HG02852 (cell line): ENCODE measurements at regions not wholly inside any gene's neighbourhood (a gene's known extent, or its start where the extent isn't known, plus 50 kb on each side); places are given as distances from the start of the nearest gene placed in this dataset.
"Not testable (repeated sequence)": the region's sequence is repeated elsewhere in the genome, so short reads cannot be mapped to it uniquely, and the experiment has no call there.

Experiments used
- ATAC-seq: cut with Tn5 transposase; IDR thresholded peaks from one replicate; pipeline ENCODE4 v1.9.1; 2021; ENCODE audit warnings: mild to moderate bottlenecking, moderate library complexity; ENCODE audit not compliant: unreplicated experiment

DNA sequence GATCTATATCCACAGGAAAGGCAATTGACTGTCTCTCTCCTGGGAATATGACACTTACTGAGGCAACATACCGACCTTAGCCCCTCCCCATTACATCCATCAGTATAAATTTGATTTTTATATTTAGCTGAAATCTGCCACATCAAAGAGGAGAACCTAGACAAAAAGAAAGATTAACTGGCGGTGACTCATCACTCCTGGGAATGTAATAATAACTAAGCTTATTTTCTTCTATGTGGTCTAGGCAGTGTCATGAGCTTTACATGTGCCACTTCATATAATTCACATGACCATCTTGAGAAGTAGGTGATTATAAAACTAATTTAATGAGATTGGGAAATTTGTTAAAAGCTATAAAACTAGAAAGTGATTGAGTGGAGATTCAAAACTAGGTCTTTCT is 520.0 kb upstream of the HS3ST5 start:
- ATAC-seq: no peak

DNA sequence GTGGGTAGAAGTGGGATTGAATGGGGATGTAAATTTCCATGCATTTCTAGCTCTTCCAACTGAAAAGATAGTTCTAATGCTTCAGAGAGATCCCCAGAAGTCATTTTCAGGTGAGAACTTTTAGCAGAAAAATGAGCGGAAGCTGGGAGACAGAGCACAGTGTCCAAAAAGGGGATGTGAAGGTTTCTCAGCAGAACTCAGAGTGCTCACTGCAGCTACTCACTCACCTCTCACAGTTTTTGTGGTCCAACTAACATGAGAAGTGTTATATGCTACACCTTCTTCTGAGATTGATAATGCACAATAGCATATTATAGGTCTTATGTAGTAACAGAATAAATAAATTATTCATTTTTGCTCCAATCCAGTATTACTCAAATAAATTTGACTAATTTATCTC is 519.2 kb upstream of the HS3ST5 start:
- no peak for ATAC-seq

DNA sequence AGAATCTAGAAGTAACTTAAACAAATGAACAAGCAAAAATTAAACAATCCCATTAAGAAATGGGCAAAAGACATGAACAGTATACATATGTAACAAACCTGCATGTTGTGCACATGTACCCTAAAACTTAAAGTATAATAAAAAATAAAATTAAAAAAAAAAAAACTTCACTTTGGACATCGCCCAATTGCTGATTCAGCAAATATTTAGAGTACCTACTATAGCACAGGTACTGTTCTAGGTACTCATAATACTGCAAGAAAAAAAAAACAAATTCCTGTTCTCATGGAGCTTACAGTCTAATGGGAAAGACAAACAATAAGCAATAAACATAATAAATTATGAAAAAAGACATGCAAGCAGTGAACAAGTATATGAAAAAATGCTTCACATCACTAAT is 501.5 kb upstream of the HS3ST5 start:
- ATAC-seq: no peak

DNA sequence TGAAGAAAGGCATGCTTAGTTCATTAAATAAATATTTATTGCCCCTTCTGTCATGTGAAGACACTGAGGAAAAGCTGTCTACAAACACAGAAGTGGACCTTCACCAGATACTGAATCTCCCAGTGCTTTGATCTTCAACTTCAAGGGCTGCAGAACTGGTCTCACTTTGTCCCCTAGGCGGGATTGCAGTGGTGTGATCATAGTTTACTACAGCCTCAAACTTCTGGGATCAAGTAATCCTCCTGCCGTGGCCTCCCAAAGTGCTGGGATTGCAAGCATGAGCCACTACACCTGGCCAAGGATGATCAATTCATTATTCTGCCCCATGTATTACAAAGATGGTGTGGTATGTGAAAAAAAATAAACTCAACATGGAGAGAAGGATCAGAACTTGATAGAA is 496.2 kb upstream of the HS3ST5 start:
- ATAC-seq: no peak

DNA sequence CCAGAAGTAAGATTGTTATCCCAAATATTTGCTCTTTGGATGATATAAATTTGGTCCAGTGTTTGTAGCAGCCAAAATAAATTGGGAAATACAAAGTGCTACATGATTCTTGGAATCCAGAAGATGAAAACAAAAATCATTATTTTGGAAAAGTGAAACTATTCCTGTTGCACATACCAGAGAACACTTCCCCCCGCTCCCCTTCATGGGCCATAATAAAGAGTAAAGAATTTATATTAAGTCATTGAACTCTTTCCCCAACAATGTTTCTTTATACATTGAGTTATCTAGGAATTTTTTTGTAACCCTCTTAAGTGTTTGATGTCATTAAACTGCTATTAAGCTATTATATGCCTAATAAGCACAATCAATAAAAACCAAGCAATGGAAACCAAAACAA is 490.4 kb upstream of the HS3ST5 start:
- no peak for ATAC-seq

DNA sequence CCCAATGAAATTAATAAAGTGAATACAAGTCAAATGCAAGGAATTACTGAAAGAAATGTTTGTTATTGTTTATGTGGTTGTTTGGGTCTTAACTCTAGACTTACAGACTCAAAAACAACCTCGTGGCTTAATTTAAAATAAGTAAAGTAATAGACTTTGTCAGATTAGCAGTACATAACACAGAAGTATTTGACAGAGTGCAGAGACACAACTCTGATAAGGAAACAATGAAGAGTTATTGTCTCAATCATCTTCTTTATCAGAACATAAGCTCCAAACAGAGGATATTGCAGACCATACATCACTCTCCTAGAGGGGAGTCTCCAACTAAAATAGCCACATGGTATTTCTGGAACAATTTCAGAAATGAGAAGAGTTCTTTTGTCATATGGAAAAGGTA is 487.7 kb upstream of the HS3ST5 start:
- no peak for ATAC-seq

DNA sequence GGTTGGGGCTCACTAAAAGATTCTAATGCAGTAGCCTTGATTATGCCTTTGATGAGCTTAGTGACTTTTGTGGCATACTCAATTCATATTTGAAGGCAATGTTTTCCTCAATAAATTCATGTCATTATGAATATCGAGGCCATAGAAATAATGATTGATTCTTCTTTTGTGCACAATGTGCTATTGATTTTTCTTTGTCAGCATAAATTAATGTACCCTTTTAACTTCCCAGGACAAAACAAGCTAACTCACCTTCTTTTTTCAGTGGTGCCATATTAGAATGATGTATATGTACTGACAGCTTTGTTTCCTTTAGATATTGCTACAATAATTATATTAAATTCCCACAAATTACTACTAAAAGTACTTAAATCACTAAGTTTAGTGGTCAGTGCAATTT is 484.3 kb upstream of the HS3ST5 start:
- ATAC-seq: no peak

DNA sequence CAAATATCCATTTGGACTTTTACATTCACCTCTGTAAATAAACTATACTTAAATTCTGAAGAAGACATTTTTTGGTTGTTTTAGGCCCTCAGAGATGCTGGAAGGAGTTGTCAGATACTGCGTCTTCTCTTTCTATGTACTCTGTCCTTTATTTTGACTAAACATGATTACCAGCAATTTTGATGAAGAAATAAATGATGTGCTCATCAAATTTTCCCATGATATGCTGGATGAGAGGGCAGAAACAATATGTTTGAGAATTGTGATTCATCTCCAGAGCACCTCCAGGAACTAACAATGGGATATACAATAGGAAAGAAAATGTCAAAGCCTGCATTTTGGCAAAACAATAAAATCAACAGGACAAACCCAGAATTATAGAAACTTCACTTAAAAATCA is 481.6 kb upstream of the HS3ST5 start:
- no peak for ATAC-seq

DNA sequence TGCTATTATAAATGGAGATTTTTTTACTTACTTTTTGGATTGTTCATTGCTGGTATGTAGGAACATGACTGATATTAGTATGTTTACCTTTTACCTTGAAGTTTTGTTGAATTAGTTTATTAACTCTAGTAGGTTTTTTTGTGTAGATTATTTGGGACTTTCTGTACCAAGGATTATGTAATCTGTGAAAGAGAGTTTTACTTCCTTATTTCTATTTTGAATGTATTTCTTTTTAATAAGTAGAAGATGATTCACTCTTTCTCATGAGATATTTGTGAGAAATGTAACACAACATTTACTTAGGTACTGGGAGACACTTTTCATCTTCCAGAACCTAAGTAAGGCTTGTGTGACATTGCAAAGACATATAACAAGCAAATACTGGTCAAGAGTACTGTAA is 473.9 kb upstream of the HS3ST5 start:
- ATAC-seq: no peak

DNA sequence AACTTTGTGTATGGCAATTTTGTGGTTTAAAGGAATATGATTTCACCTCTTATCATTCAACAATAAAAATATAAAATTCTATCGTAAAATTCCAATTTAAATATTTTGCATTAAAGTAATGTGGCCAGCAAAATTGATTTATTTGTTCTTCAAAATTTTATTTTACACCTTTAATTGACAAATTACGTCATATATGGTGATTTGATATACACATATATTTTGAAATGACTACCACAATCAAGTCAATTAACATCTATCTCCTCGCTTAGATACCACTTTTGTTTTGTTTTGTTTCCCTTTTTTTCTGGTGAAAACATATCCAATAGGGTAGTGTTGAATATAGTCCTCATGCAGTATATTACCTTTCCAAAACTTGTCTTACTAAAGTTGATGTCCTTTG is 467.6 kb upstream of the HS3ST5 start:
- ATAC-seq: no peak

DNA sequence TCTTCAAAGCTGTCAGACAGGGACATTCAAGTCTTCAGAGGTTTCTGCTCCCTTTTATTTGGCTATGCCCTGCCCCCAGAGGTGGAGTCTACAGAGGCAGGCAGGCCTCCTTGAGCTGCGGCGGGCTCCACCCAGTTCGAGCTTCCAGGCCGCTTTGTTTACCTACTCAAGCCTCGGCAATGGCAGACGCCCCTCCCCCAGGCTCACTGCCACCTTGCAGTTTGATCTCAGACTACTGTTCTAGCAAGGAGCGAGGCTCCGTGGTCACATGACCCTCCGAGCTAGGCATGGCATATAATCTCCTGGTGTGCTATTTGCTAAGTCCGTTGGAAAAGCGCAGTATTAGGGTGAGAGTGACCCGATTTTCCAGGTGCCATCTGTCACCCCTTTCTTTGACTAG is 462.6 kb upstream of the HS3ST5 start:
- ATAC-seq: not testable (repeated sequence)

DNA sequence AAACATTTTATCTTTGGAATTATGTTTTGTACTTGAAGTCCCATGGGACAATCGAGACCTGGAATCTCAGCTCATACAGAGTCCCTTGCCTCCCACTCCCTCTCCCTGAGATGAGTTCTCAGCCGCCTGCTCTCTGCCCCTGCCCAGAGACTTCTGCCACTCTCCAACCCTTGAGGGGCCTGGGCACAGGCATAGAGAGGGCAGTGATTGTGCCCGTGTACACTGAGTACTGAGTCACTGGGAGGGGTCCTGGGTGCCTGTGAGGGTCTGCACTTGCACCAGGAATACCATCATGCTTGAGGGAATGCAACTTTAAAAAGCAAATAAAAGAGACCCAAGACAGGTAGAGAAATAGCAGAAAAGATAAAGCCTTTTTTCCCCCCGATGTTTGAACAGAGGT is 453.8 kb upstream of the HS3ST5 start:
- no peak for ATAC-seq

DNA sequence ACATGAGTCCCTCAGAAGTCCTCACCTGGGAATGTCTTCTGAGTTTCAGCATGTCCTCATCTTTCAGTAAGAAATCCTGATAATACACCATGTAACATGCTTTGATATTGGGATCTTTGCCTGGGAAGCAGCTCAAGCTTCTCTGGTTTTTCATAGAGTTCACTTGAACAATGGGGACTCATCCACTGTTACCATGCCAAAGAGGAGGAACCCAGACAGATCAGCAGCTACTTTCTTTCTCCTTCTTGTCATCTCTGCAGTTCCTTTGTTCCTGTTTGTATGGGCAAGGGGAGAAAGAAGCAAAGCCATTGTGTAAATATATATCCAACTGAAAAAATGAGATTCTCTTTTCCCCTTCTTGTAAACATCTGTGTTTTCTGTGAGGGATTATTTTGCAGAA is 450.6 kb upstream of the HS3ST5 start:
- ATAC-seq: no peak

DNA sequence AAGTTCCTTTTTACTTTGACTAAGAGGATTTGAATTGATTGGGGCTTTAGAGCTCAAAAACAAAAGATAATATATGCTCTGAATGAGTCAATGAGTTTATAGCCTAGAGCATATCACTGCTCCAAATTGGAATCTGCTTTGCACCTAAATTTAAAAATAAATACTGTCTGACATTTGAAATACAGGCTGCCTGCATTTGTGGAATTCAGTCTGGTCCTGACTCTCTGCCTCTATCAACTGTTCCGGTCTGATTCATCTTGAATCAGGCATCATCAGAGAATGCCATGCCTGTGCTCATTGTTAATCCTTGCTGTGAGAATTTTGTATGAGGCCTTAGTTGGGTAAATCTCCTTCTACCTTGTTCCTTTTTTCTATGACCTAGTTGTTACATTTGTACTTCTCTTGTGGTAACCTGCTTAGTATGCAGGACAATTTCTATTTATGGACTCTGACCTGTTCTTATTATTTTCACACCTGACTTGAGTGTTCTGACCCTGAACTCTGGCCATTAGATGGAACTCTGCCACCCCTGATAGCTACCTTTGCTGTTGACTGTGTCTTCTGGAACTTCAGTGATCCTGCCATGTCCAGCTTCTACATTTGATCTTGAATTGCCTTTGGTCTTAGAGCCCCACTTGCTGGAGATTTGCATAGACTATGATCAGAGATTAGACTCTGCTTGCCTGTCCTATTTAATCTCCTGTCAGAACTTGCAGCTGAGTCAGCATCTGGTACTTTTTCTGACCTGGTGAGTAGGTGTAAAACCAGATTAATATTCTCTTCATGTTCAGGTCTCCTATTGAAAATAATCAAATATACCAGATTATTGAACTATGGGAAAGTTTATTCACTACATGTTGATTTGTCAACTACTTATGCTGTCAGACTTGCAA is 442.7 kb upstream of the HS3ST5 start:
- no peak for ATAC-seq

DNA sequence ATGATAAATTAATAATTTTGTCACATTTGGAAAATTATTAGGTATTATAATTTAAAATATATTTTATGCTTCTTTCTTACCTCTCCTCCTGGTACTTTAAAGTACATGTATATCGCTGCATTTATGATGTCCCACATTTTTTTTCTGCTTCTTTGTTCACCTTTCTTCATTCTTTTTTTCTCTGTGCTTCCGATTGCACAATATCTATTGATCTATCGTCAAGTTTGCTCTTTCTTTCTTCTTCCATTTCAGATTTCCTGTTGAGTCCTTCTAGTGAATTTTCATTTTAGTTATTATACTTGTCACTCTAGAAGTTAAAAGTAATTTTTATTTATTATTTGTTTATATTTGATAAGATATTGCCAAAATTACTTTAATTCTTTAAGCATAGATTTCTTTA is 441.0 kb upstream of the HS3ST5 start:
- ATAC-seq: no peak

DNA sequence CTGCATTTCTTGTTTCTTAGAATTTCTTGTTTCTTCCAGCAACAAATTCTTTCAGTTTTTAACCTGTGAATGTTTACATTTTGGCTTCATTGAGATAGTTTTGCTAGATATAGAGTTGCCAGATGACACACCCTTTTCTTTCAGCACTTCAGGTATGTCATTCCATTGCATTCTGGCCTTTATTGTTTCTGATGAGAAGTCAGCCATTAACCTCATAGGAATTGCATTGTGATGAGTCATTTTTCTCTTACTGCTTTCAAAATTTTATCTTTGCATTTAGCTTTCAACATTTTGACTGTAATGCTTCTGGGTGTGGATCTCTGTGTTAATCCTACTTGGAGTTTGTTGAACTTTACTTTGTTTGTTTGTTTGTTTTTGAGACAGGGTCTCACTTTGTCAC is 440.3 kb upstream of the HS3ST5 start:
- ATAC-seq: no peak

DNA sequence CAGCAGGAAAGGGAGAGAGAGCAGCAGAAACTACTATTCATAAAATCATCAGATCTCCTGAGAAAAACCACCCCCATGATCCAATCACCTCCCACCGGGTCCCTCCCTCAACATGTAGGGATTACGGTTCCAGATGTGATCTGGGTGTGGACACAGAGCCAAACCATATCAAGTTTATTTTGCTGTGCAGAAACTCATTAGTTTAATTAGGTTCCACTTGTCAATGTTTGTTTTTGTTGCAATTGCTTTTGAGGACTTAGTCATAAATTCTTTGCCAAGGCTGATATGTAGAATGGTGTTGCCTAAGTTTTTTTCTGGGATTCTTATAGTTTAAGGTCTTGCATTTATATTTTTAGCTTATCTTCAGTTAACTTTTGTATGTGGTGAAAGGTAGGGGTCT is 422.0 kb upstream of the HS3ST5 start:
- no peak for ATAC-seq

DNA sequence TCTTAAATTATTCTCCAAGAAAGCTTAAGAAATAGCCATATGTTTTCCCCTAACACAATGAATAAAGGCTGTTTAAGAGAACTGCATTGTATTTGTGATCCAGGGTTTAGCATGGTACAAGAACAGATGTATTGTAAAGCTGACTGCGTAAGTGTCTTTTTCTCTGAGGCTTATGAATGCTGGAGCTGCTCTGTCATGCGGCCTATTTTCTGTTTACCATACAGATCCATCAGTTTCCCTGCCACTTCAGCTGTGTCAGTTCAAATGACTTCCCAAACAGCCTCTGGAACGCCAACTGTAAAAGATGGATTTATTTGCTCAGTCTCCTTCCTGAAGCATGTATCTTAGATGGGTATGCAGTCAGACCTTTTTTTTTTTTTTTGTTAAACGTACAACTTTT is 419.3 kb upstream of the HS3ST5 start:
- no peak for ATAC-seq

DNA sequence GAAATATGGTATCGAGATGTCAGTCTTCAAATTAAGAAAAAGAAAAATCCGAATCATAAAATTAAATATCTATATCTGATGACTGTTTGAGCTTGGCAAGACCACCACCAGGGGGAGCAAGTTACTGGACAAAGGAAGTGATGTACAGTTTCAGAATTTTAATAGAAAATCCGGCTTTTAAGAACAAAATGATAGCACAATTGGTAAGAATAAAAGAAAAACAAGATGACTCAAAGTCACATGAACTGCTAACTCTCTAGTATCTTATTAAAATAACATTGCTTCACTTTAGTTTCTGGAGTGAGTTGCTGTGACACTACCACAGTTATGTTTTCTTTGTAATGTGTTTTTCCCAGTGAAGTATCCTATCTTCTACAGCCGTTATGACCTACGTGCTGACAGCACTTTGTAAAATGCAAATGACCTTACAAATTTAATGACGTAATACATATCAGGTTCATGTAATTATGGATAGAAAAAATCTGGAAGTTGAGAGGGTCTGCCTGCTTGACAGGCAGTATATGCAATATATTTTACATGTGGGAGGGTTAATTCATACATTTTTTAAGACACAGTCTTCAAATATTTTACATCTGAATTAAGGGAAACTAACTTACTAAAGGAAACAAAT is 405.3 kb upstream of the HS3ST5 start:
- ATAC-seq: no peak

DNA sequence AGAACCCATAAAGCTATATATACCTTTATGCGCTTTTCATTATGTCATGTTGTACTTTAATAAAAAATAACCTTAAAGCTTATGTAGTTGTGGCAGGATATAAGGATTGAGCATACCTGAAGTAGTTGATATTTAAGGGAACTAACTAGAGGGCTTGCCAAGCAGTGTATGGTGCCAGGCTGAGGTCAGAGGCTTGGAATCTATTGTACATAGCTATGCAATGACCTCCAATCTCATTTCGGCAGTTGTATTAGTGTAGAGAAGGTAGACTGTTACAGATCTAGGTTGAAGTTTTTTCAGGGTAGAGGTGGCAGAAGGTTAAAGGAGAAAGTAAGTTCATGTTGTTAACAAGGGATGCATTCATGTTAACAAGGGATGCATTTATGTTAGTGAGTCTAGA is 397.7 kb upstream of the HS3ST5 start:
- ATAC-seq: no peak

DNA sequence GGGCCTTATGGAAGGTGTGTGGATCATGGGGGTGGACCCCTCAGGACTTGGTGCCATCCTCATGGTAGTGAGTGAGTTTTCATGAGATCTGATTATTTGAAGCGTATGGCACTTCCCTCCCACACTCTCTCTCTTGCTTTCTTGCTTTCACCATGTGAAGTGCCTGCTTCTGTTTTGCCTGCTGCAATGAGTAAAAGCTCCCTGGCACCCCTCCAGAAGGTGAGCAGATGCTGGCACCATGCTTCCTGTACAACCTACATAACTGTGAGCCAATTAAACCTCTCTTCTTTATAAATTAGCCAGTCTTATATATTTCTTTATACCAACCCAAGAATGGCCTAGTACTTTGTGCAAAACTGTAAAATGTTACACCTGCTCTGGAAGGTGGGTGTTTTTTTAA is 396.8 kb upstream of the HS3ST5 start:
- no peak for ATAC-seq

DNA sequence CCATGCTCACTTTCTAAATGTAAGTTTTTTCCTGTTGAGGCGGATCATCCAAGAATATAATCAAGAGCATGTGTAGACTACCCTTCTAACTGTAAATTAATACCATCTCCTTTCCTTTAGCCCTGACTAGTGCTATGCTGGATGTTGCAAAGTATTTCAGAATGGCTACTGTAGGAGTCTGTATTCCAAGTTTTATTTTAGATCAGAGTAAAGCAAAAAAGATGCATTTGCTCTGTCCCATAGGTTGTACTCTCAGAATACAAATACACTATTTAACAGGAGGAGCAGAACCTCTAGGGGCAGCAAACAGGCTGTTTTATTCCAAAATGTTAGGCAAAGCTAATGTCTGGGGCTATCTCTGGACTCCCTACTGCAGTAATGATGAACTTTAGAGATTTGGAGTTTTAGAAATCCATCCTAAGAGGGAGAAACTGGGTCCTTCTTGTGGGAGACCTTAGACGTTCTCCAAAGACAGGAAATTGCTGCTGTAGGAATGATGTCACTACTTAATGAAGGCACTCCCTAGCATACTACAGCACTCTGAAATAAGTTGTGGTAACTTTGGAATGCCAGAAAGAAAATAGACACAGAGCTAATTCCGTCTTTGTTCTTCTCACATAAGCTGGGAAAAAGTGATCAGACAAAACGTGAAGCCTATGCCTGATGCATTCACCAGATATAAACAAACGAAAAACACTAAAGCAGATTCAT is 392.4 kb upstream of the HS3ST5 start:
- ATAC-seq: no peak
